Smooth muscle cell (in vitro differentiated cells): ENCODE measurements at regions not wholly inside any gene's neighbourhood (a gene's known extent, or its start where the extent isn't known, plus 50 kb on each side); places are given as distances from the start of the nearest gene placed in this dataset.

Source experiments
- DNase-seq: peaks from one replicate; lab custom pipeline; 2025; ENCODE audit not compliant: unreplicated experiment; lab: John Stamatoyannopoulos, UW
- H2AFZ ChIP-seq: fragments of 200-600 bp; sonication (generic); 2 replicates; pipeline ENCODE4 v1.6.0; 2016; ENCODE audit warnings: antibody characterized with exemption, low read depth, mild to moderate bottlenecking
- H3F3A ChIP-seq: fragments of 200-600 bp; sonication (generic); 2 replicates; pipeline ENCODE4 v1.6.0; 2017; ENCODE audit warnings: antibody characterized with exemption, low read depth
- H3K27ac ChIP-seq: fragments of 200-600 bp; sonication (generic); 2 replicates; pipeline ENCODE4 v1.5.1; 2016; ENCODE audit warnings: low read depth, mild to moderate bottlenecking
- H3K27me3 ChIP-seq: fragments of 200-600 bp; sonication (generic); 2 replicates; pipeline ENCODE4 v1.6.1; 2016; ENCODE audit warnings: low read depth, mild to moderate bottlenecking
- H3K36me3 ChIP-seq: fragments of 200-600 bp; sonication (generic); 2 replicates; pipeline ENCODE4 v1.5.1; 2016; ENCODE audit warnings: low read depth
- H3K4me1 ChIP-seq: fragments of 200-600 bp; sonication (generic); 2 replicates; pipeline ENCODE4 v1.5.1; 2016; ENCODE audit warnings: low read depth
- H3K4me2 ChIP-seq: fragments of 200-600 bp; sonication (generic); 2 replicates; pipeline ENCODE4 v1.6.0; 2016; ENCODE audit warnings: mild to moderate bottlenecking
- H3K4me3 ChIP-seq: fragments of 200-600 bp; sonication (generic); 2 replicates; pipeline ENCODE4 v1.5.1; 2016; ENCODE audit warnings: mild to moderate bottlenecking
- H3K79me2 ChIP-seq: fragments of 200-600 bp; sonication (generic); 2 replicates; pipeline ENCODE4 v1.6.0; 2016; ENCODE audit warnings: low read depth, mild to moderate bottlenecking
- H3K9ac ChIP-seq: fragments of 200-600 bp; sonication (generic); 2 replicates; pipeline ENCODE4 v1.6.0; 2016; ENCODE audit warnings: low read depth
- H3K9me3 ChIP-seq: fragments of 200-600 bp; sonication (generic); replicated peaks from 2 replicates; pipeline ENCODE4 v1.5.1; 2016; ENCODE audit warnings: low read depth
- H4K20me1 ChIP-seq: fragments of 200-600 bp; sonication (generic); 2 replicates; pipeline ENCODE4 v1.6.0; 2016; ENCODE audit warnings: low read depth
- WGBS: methylation state at CpG from one replicate; pipeline ENCODE4 v1.1.7; 2016; ENCODE audit warnings: low lambda C conversion rate; 5-methylcytosine and 5-hydroxymethylcytosine counted together
- TF ChIP-seq, protein P1 (sequence below): fragments of 200-600 bp; sonication (generic); IDR thresholded peaks from 2 replicates; pipeline ENCODE4 v1.5.1; 2017; ENCODE audit warnings: borderline replicate concordance, mild to moderate bottlenecking, antibody characterized with exemption; ENCODE audit not compliant: insufficient read depth, poor library complexity, severe bottlenecking

DNA sequence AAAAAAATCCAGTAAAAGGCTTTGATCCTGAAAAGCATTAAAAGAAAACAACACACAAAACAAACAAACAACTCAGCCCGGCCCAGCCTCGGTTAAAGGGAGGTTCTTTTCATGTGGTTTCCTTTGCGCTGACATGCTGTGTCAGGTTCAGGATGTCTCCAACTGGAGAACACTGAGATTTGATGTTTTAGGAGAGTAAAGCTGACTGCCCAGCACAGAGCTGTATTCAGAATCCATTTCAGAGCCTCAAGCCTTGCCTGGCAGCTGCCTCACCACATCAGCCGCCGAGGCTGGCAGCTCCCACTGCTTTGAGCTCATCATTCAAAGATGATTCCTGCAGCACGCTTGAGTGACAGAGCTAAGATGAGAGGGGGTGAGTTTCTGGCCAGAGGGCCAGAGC, 205.8 kb upstream of the LYZL1 start:
- H4K20me1 ChIP-seq = no peaks in the 10 kb centered on the region
- H3K36me3 ChIP-seq = no peaks in the 10 kb centered on the region
- 50% methylated on average over 6 of the region's 6 CpGs for WGBS
- no peak overlapping the region for H3K9ac ChIP-seq
- H3K4me3 ChIP-seq = no peak overlapping the region
- DNase-seq = no peak
- TF ChIP-seq, protein P1, sequence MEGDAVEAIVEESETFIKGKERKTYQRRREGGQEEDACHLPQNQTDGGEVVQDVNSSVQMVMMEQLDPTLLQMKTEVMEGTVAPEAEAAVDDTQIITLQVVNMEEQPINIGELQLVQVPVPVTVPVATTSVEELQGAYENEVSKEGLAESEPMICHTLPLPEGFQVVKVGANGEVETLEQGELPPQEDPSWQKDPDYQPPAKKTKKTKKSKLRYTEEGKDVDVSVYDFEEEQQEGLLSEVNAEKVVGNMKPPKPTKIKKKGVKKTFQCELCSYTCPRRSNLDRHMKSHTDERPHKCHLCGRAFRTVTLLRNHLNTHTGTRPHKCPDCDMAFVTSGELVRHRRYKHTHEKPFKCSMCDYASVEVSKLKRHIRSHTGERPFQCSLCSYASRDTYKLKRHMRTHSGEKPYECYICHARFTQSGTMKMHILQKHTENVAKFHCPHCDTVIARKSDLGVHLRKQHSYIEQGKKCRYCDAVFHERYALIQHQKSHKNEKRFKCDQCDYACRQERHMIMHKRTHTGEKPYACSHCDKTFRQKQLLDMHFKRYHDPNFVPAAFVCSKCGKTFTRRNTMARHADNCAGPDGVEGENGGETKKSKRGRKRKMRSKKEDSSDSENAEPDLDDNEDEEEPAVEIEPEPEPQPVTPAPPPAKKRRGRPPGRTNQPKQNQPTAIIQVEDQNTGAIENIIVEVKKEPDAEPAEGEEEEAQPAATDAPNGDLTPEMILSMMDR = no peak
- H2AFZ ChIP-seq = peak overlapping the region; percentile 62
- H3K4me2 ChIP-seq = peak overlapping the region; percentile 41
- peaks cover 19% of the 10 kb centered on the region for H3F3A ChIP-seq
- H3K9me3 ChIP-seq = no peaks in the 10 kb centered on the region
- no peak overlapping the region for H3K27ac ChIP-seq
- H3K4me1 ChIP-seq = peaks cover 16% of the 10 kb centered on the region
- H3K27me3 ChIP-seq = no peaks in the 10 kb centered on the region
- H3K79me2 ChIP-seq = no peaks in the 10 kb centered on the region

DNA sequence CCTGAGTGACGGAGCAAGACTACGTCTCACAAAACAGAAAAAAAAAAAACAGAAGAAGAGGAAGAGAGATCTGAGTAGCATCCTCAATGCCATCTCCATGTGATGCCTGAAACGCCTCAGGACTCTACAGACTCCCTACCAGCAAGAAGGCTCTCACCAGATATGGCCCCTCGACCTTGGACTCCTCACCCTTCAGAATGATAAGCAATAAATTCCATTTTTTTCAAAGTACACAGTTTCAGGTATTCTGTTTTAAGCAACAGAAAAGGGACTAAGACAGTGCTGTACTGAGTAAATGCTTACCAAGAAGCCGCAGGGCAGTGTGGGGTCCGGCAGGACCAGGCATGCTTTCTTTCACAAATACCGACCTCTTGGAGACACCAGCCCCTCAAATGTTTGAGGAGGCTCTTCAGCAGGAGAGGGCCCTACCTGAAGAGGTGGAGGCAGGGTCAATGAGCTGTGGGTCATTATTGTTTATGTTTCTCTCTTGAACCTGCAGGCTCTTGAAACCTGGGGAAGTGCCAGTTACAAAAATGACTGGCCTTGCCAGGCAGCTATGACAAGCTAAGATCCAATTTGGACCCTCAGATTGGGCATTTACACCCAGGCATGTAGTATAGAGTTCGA, 204.1 kb upstream of the LYZL1 start:
- Histone ChIP-seq H3F3A (peaks cover 3% of the 10 kb centered on the region), H4K20me1 (no peaks in the 10 kb centered on the region), H3K9me3 (no peaks in the 10 kb centered on the region), H3K4me3 (no peak overlapping the region), H3K79me2 (no peaks in the 10 kb centered on the region), H2AFZ (no peak overlapping the region), H3K36me3 (no peaks in the 10 kb centered on the region), H3K4me2 (no peak overlapping the region), H3K9ac (no peak overlapping the region), H3K27me3 (no peaks in the 10 kb centered on the region), H3K4me1 (peaks cover 7% of the 10 kb centered on the region), H3K27ac (no peak overlapping the region)
- no peak for DNase-seq
- WGBS = 96% methylated on average over 8 of the region's 8 CpGs
- TF ChIP-seq, protein P1 = no peak

DNA sequence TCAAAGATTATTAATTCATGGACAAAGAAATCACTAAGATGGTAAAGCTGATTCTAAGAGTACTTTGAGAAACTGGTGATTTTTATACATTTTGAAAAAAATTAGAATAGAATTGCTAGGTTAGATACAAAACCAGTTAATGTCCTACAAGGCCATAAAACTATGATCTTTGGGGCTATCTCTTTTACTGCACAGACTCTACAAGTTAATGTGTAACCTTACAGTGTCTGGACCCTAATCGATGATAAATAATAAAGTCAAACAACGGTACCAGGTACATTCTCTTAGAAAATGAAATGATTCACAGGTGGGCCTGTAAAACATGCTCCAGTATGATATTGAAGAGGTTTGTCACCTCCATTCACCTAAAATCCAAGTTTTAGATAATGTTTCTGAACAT, 199.8 kb upstream of the LYZL1 start:
- H3K36me3 ChIP-seq = no peaks in the 10 kb centered on the region
- no peak overlapping the region for H3K4me3 ChIP-seq
- H3K9me3 ChIP-seq = no peaks in the 10 kb centered on the region
- H3K27me3 ChIP-seq = no peaks in the 10 kb centered on the region
- H3K4me1 ChIP-seq = no peaks in the 10 kb centered on the region
- no peak overlapping the region for H3K4me2 ChIP-seq
- no peak for DNase-seq
- no peak overlapping the region for H3K9ac ChIP-seq
- TF ChIP-seq, protein P1 = no peak
- 96% methylated on average over 2 of the region's 2 CpGs for WGBS
- no peak overlapping the region for H2AFZ ChIP-seq
- H3F3A ChIP-seq = no peaks in the 10 kb centered on the region
- no peaks in the 10 kb centered on the region for H4K20me1 ChIP-seq
- H3K27ac ChIP-seq = no peak overlapping the region
- no peaks in the 10 kb centered on the region for H3K79me2 ChIP-seq

DNA sequence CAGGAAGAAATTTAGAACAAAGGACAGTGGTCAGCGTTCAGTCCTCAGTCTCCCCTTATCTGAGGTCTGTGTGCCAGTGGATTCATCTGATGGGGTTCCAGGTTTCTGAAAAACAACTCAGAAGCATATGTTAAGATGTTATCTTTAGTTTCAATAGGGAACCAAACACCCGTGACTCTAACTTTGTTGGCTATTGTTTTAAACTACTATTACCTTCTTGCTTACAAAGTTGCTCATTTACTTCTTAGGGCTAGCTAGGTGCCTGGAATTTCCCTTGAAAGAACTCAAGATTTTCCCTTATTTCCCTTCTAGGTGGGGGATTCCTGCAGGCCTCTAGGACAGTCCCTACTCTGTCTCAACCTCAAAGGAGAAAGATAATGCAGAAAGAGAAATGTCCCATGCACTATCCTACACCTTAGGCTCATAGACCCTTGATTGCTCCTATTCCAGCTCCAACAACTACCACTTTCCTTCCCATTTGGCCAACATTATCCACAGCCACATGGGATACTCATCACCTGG, 192.5 kb upstream of the LYZL1 start:
- TF ChIP-seq, protein P1 = no peak
- 75% methylated on average over 2 of the region's 2 CpGs for WGBS
- no peaks in the 10 kb centered on the region for H3F3A ChIP-seq
- no peak overlapping the region for H3K27ac ChIP-seq
- H4K20me1 ChIP-seq = no peaks in the 10 kb centered on the region
- no peaks in the 10 kb centered on the region for H3K79me2 ChIP-seq
- H3K9me3 ChIP-seq = no peaks in the 10 kb centered on the region
- no peak overlapping the region for H3K4me2 ChIP-seq
- no peak overlapping the region for H3K9ac ChIP-seq
- H3K27me3 ChIP-seq = no peaks in the 10 kb centered on the region
- H2AFZ ChIP-seq = no peak overlapping the region
- H3K4me3 ChIP-seq = no peak overlapping the region
- H3K4me1 ChIP-seq = no peaks in the 10 kb centered on the region
- no peaks in the 10 kb centered on the region for H3K36me3 ChIP-seq
- DNase-seq = no peak
